LNCAP (cell line): ENCODE measurements at regions not wholly inside any gene's neighbourhood (a gene's known extent, or its start where the extent isn't known, plus 50 kb on each side); places are given as distances from the start of the nearest gene placed in this dataset.
A peak's percentile ranks its signal among the peaks of the same experiment; 100 is the strongest.

Experiments
- CTCF ChIP-seq: fragments of 450-650 bp; IDR thresholded peaks from 2 replicates; pipeline ENCODE4 v1.5.1; 2017; ENCODE audit warnings: mild to moderate bottlenecking

GRCh38 chr5:123282444-123282843 lies 140.8 kb downstream of the CEP120 start:
- no peak for TF ChIP-seq CTCF

GRCh38 chr5:123279136-123279535 lies 144.1 kb downstream of the CEP120 start:
- TF ChIP-seq CTCF = no peak

GRCh38 chr5:123278284-123278683 lies 144.9 kb downstream of the CEP120 start:
- TF ChIP-seq CTCF = no peak

- TF ChIP-seq CTCF = peak; percentile 43; the same call in 1 of the 2 replicates
These were observed 149.2 kb downstream of the CEP120 start for GRCh38 chr5:123273984-123274383.

GRCh38 chr5:123273095-123273494 lies 150.1 kb downstream of the CEP120 start:
- TF ChIP-seq CTCF = no peak

GRCh38 chr5:123269851-123270250 lies 153.4 kb downstream of the CEP120 start:
- TF ChIP-seq CTCF = no peak

- TF ChIP-seq CTCF = no peak
These were observed 153.8 kb downstream of the CEP120 start for GRCh38 chr5:123269436-123269835.

GRCh38 chr5:123266365-123266764 lies 156.8 kb downstream of the CEP120 start:
- TF ChIP-seq CTCF = no peak
